ENCODE measurements at regions not wholly inside any gene's neighbourhood (a gene's known extent, or its start where the extent isn't known, plus 50 kb on each side); places are given as distances from the start of the nearest gene placed in this dataset.

DNA sequence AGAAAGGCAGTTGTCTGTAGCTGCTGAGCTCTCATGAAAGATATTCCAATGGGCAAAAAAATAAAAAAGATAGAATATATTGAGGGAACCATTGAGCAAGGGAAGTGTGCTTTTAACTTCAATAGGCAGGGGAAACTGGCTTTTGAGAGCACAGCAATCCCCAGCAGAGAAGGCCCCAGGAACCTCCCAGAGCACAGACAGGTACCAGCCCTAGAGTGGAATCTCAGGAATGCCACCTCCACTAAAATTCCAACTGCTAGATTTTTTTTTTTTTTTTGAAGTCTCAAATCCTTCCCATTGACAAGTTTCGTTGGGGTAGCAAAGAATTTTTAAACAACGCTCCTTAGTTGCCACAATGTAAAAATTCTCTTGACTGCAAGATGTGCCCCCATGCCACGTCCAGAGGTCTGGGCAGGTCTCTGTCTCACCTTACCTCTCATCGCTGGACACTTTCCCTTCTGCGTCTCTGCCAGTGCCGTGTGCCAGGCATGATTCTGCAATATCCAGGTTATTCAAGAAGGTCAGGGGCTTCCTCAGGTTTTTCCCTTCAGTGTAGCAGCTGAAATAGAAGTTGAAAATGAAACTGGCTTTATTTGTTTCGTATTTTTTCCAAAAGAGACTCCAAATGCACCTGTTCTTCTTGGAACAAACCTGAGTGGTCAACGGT, 64.2 kb upstream of the IRX1 start:
- TF ChIP-seq, protein P1, sequence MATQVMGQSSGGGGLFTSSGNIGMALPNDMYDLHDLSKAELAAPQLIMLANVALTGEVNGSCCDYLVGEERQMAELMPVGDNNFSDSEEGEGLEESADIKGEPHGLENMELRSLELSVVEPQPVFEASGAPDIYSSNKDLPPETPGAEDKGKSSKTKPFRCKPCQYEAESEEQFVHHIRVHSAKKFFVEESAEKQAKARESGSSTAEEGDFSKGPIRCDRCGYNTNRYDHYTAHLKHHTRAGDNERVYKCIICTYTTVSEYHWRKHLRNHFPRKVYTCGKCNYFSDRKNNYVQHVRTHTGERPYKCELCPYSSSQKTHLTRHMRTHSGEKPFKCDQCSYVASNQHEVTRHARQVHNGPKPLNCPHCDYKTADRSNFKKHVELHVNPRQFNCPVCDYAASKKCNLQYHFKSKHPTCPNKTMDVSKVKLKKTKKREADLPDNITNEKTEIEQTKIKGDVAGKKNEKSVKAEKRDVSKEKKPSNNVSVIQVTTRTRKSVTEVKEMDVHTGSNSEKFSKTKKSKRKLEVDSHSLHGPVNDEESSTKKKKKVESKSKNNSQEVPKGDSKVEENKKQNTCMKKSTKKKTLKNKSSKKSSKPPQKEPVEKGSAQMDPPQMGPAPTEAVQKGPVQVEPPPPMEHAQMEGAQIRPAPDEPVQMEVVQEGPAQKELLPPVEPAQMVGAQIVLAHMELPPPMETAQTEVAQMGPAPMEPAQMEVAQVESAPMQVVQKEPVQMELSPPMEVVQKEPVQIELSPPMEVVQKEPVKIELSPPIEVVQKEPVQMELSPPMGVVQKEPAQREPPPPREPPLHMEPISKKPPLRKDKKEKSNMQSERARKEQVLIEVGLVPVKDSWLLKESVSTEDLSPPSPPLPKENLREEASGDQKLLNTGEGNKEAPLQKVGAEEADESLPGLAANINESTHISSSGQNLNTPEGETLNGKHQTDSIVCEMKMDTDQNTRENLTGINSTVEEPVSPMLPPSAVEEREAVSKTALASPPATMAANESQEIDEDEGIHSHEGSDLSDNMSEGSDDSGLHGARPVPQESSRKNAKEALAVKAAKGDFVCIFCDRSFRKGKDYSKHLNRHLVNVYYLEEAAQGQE (IDR thresholded peaks at IDR 0.05; ENCODE audit: insufficient read depth in 1 of 2, low read depth in 2 of 2, low read length in 1 of 2): no peak
- H3K4me1 ChIP-seq (ENCODE audit: control insufficient read depth, insufficient read depth, low read length): no peaks in the 10 kb centered on the region
- no peak for ATAC-seq
- no peaks in the 10 kb centered on the region for H3K36me3 ChIP-seq (ENCODE audit: control insufficient read depth, insufficient read depth, low read length)
- in situ Hi-C loops (cut with HindIII; ENCODE audit: low pct_unique_long_range_greater_than_20kb, low sequenced_read_pairs): no loop called here
- H3K27me3 ChIP-seq (ENCODE audit: control insufficient read depth, insufficient read depth, low read length): no peaks in the 10 kb centered on the region
- no TSS peak for BruUV-seq (replicated peaks)
- H3K27ac ChIP-seq (ENCODE audit: low read length): no peak overlapping the region
- DNase-seq (ENCODE audit: low read depth, low spot score): no peak
- intact Hi-C loops (cut with micrococcal nuclease; ENCODE audit: unreplicated experiment): no loop called here
- POLR2A ChIA-PET: no interaction called here
- no peak overlapping the region for H3K4me3 ChIP-seq (ENCODE audit: low read depth in 2 of 2, low read length in 2 of 2)
- CTCF ChIA-PET: no interaction called here
- H3K9me3 ChIP-seq (ENCODE audit: control insufficient read depth, insufficient read depth, low read depth, low read length): no peaks in the 10 kb centered on the region

DNA sequence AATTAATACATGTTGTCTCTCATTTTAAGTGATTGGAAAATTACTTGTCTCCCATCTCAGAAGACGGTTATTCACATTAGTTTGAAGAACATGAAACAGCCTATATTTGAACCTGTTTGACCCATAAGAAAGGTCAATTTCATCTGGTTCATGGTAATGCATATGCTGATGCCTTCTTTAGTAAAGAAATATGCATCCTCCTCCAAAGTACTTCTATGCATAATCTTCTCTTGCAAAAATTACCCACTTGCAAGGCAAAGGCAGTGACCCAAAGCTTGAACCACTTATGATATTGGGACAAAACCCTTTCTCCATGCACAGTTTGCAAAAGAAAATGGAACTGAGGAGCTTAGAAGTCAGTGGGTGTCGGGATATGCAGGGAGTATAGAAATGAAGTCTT, 65.4 kb upstream of the IRX1 start:
- TF ChIP-seq POLR2AphosphoS5 (IDR thresholded peaks at IDR 0.05; ENCODE audit: low read depth, low read length) (no peak), TCF7L2 (IDR thresholded peaks at IDR 0.05; ENCODE audit: low read depth, low read length) (no peak), SIN3A (IDR thresholded peaks at IDR 0.05; ENCODE audit: borderline replicate concordance, insufficient read depth, low read depth, low read length) (no peak)
- TF ChIP-seq, protein P2, sequence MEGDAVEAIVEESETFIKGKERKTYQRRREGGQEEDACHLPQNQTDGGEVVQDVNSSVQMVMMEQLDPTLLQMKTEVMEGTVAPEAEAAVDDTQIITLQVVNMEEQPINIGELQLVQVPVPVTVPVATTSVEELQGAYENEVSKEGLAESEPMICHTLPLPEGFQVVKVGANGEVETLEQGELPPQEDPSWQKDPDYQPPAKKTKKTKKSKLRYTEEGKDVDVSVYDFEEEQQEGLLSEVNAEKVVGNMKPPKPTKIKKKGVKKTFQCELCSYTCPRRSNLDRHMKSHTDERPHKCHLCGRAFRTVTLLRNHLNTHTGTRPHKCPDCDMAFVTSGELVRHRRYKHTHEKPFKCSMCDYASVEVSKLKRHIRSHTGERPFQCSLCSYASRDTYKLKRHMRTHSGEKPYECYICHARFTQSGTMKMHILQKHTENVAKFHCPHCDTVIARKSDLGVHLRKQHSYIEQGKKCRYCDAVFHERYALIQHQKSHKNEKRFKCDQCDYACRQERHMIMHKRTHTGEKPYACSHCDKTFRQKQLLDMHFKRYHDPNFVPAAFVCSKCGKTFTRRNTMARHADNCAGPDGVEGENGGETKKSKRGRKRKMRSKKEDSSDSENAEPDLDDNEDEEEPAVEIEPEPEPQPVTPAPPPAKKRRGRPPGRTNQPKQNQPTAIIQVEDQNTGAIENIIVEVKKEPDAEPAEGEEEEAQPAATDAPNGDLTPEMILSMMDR (IDR thresholded peaks at IDR 0.05): no peak
- TF ChIP-seq, protein P1 (IDR thresholded peaks at IDR 0.05; ENCODE audit: insufficient read depth in 1 of 2, low read depth in 2 of 2, low read length in 1 of 2): no peak
- POLR2A ChIA-PET: no interaction called here
- intact Hi-C loops (cut with micrococcal nuclease; ENCODE audit: unreplicated experiment): no loop called here
- no peaks in the 10 kb centered on the region for H3K4me1 ChIP-seq (ENCODE audit: control insufficient read depth, insufficient read depth, low read length)
- ATAC-seq (no peak), DNase-seq (ENCODE audit: low read depth, low spot score) (no peak)
- CTCF ChIA-PET: no interaction called here
- H3K9me3 ChIP-seq (ENCODE audit: control insufficient read depth, insufficient read depth, low read depth, low read length): no peaks in the 10 kb centered on the region
- H3K4me3 ChIP-seq (ENCODE audit: low read depth in 2 of 2, low read length in 2 of 2): no peak overlapping the region
- in situ Hi-C loops (cut with HindIII; ENCODE audit: low pct_unique_long_range_greater_than_20kb, low sequenced_read_pairs): no loop called here
- BruUV-seq (replicated peaks): no TSS peak
- no peaks in the 10 kb centered on the region for H3K36me3 ChIP-seq (ENCODE audit: control insufficient read depth, insufficient read depth, low read length)
- no peak overlapping the region for H3K27ac ChIP-seq (ENCODE audit: low read length)
- no peaks in the 10 kb centered on the region for H3K27me3 ChIP-seq (ENCODE audit: control insufficient read depth, insufficient read depth, low read length)

All from Panc1 (cell line).